IPS-18a (cell line): ENCODE measurements at regions not wholly inside any gene's neighbourhood (a gene's known extent, or its start where the extent isn't known, plus 50 kb on each side); places are given as distances from the start of the nearest gene placed in this dataset.

Source experiments
- H3K27ac ChIP-seq: one replicate; pipeline ENCODE4 v1.5.1; 2013; ENCODE audit warnings: low read length
- H3K27me3 ChIP-seq: one replicate; pipeline ENCODE4 v1.6.1; 2013; ENCODE audit warnings: mild to moderate bottlenecking, low read length; ENCODE audit not compliant: control insufficient read depth, insufficient read depth
- H3K36me3 ChIP-seq: one replicate; pipeline ENCODE4 v1.6.1; 2013; ENCODE audit warnings: low read depth, low read length; ENCODE audit not compliant: control insufficient read depth
- H3K4me1 ChIP-seq: one replicate; pipeline ENCODE4 v1.6.1; 2013; ENCODE audit warnings: low read depth, low read length; ENCODE audit not compliant: control insufficient read depth
- H3K4me3 ChIP-seq: one replicate; pipeline ENCODE4 v1.5.1; 2013; ENCODE audit warnings: low read length
- H3K9ac ChIP-seq: one replicate; pipeline ENCODE4 v1.6.1; 2013; ENCODE audit warnings: mild to moderate bottlenecking, low read length, moderate library complexity
- H3K9me3 ChIP-seq: one replicate; pipeline ENCODE4 v1.6.1; 2013; ENCODE audit warnings: low read depth, low read length; ENCODE audit not compliant: control insufficient read depth

GRCh38 chr18:30039201-30039600, 1003.3 kb downstream of the DSC3 start:
- no peaks in the 10 kb centered on the region for H3K4me1 ChIP-seq

DNA sequence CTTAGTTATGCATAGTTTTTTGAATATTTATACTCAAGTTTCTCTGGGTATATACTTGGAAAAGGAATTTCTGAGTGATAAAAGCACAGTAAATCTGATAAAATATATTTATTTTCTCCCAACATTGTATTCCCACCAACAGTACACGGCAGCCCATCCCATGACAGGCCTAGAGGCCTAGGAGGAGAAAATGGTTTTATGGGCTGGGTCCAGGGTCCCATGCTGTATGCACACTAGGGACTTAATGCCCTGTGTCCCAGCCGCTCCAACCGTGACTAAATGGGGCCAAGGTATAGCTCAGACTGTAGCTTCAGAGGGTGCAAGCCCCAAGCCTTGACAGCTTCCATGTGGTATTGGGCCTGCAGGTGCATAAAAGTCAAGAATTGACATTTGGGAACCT, 1007.7 kb downstream of the DSC3 start:
- H3K9me3 ChIP-seq = peaks cover 12% of the 10 kb centered on the region
- no peaks in the 10 kb centered on the region for H3K4me1 ChIP-seq
- no peak overlapping the region for H3K4me3 ChIP-seq
- no peaks in the 10 kb centered on the region for H3K27me3 ChIP-seq
- H3K9ac ChIP-seq = no peak overlapping the region
- no peak overlapping the region for H3K27ac ChIP-seq
- no peaks in the 10 kb centered on the region for H3K36me3 ChIP-seq

More at GRCh38 chr18:30039201-30039600, 1003.3 kb downstream of the DSC3 start:
- H3K9me3 ChIP-seq = peaks cover 12% of the 10 kb centered on the region
- no peak overlapping the region for H3K27ac ChIP-seq
- H3K4me3 ChIP-seq = no peak overlapping the region
- no peaks in the 10 kb centered on the region for H3K36me3 ChIP-seq
- H3K9ac ChIP-seq = no peak overlapping the region
- H3K27me3 ChIP-seq = no peaks in the 10 kb centered on the region

GRCh38 chr18:30016179-30016578, 1026.4 kb downstream of the DSC3 start:
- no peak overlapping the region for H3K4me3 ChIP-seq
- H3K9me3 ChIP-seq = no peaks in the 10 kb centered on the region
- peaks cover 3% of the 10 kb centered on the region for H3K4me1 ChIP-seq
- H3K9ac ChIP-seq = no peak overlapping the region
- no peak overlapping the region for H3K27ac ChIP-seq
- no peaks in the 10 kb centered on the region for H3K36me3 ChIP-seq
- no peaks in the 10 kb centered on the region for H3K27me3 ChIP-seq

DNA sequence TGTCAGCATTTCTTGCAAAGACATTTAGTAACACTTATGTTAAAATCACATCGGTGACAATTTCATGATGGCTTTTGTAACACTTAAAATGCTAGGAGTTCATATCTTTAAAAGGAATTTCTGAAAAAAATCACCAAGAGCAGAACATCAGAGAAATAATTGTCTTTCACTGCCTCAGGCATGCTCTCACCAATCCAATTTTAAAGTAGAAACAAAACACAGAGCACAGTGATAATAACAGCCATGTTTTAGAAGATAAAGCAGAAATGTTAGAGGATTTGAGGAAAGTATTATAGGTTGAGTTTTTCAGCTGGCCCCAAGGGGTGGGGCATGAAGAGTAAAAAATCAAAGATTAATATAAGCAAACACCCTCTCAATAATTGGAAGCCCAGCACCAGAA, 1037.6 kb downstream of the DSC3 start:
- no peaks in the 10 kb centered on the region for H3K36me3 ChIP-seq
- H3K9me3 ChIP-seq = no peaks in the 10 kb centered on the region
- H3K9ac ChIP-seq = no peak overlapping the region
- H3K27me3 ChIP-seq = no peaks in the 10 kb centered on the region
- H3K4me3 ChIP-seq = no peak overlapping the region
- H3K27ac ChIP-seq = no peak overlapping the region
- H3K4me1 ChIP-seq = no peaks in the 10 kb centered on the region

GRCh38 chr18:29982218-29982617, 1060.3 kb downstream of the DSC3 start:
- no peaks in the 10 kb centered on the region for H3K4me1 ChIP-seq
- H3K9me3 ChIP-seq = no peaks in the 10 kb centered on the region
- H3K27ac ChIP-seq = no peak overlapping the region
- no peaks in the 10 kb centered on the region for H3K36me3 ChIP-seq
- H3K27me3 ChIP-seq = no peaks in the 10 kb centered on the region
- H3K9ac ChIP-seq = no peak overlapping the region
- H3K4me3 ChIP-seq = no peak overlapping the region

DNA sequence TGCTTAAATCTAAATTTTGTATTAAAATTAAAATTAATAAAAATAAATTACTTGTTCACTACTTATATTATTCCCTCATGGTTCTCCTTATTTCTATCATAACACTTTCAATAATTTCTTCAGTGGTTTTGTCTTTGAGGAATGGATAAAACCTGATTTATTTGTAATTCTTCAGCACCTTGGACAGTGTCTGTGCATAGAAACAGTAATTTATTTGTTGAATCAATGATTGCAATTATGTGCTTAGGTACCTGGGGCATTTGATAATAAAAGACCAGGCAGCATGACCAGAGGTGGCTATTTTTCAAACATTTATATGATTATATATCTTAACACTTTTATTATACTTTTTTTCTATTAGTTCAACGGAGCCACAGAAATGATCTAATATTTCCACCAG, 1062.7 kb downstream of the DSC3 start:
- Histone ChIP-seq H3K4me3 (no peak overlapping the region), H3K36me3 (no peaks in the 10 kb centered on the region), H3K27me3 (no peaks in the 10 kb centered on the region), H3K9ac (no peak overlapping the region), H3K27ac (no peak overlapping the region), H3K4me1 (no peaks in the 10 kb centered on the region), H3K9me3 (no peaks in the 10 kb centered on the region)

GRCh38 chr18:29969876-29970275, 1072.7 kb downstream of the DSC3 start:
- H3K27me3 ChIP-seq = no peaks in the 10 kb centered on the region
- no peaks in the 10 kb centered on the region for H3K9me3 ChIP-seq
- H3K9ac ChIP-seq = no peak overlapping the region
- no peak overlapping the region for H3K4me3 ChIP-seq
- no peaks in the 10 kb centered on the region for H3K4me1 ChIP-seq
- no peak overlapping the region for H3K27ac ChIP-seq
- no peaks in the 10 kb centered on the region for H3K36me3 ChIP-seq

DNA sequence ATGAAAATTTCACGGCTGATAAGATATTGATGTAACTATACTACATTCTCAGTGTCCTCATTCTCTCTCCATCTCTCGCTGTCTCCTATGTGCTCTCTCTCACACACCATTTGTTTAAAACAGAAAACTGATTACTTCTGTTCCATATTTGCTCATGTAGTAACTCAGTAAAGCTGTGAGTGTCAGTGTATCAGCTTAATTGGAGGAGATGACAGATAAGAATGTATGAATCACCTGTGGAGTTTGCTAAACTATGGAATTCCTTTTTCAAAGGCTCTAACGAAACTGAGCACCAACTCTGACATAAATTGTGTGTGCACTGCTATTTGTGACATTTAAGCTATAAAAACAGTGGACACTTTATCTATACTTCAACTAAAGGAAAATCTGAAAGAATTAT, 1080.0 kb downstream of the DSC3 start:
- H3K4me3 ChIP-seq = no peak overlapping the region
- no peaks in the 10 kb centered on the region for H3K4me1 ChIP-seq
- no peak overlapping the region for H3K27ac ChIP-seq
- H3K9me3 ChIP-seq = no peaks in the 10 kb centered on the region
- no peaks in the 10 kb centered on the region for H3K27me3 ChIP-seq
- H3K36me3 ChIP-seq = no peaks in the 10 kb centered on the region
- H3K9ac ChIP-seq = no peak overlapping the region

DNA sequence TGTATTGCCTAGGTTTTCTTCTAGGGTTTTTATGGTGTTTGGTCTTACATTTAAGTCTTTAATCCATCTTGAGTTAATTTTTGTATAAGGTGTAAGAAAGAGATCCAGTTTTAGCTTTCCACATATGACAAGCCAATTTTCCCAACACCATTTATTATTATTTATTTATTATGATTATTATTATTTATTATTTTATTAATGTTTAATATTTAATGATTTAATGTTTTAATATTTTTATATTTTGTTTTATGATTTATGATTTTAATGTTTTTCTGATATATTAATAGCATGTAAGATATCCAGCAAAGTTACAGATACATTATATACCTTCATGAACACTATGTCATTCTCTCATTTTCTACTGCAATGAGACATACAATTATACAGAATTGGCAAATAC, 1082.0 kb downstream of the DSC3 start:
- Histone ChIP-seq H3K4me3 (no peak overlapping the region), H3K27me3 (no peaks in the 10 kb centered on the region), H3K9me3 (no peaks in the 10 kb centered on the region), H3K9ac (no peak overlapping the region), H3K36me3 (no peaks in the 10 kb centered on the region), H3K4me1 (no peaks in the 10 kb centered on the region), H3K27ac (no peak overlapping the region)

- no peak overlapping the region for H3K27ac ChIP-seq
- H3K4me3 ChIP-seq = no peak overlapping the region
- H3K27me3 ChIP-seq = no peaks in the 10 kb centered on the region
- no peak overlapping the region for H3K9ac ChIP-seq
- H3K9me3 ChIP-seq = no peaks in the 10 kb centered on the region
- no peaks in the 10 kb centered on the region for H3K4me1 ChIP-seq
- H3K36me3 ChIP-seq = no peaks in the 10 kb centered on the region
Observed at GRCh38 chr18:29930231-29930630, 1112.3 kb downstream of the DSC3 start.

DNA sequence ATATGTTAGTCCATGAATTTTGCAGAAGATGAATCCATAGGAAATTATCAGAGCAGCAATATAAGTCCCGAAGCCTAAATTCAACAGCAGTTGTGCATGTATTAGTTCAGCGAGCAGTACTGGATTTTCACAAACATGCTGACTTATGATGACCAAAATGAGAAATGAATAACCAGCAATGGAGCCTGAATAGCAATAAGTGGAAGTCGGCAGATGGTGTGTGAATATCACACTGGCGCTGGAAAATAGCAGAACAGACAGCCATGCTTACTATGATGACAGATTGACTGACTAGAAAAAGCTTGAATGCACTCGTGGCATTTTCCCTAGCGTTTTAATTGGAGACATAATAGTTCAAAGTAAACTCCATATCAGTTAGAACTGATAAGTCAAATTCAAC, 1114.5 kb downstream of the DSC3 start:
- Histone ChIP-seq H3K36me3 (no peaks in the 10 kb centered on the region), H3K9me3 (no peaks in the 10 kb centered on the region), H3K27ac (no peak overlapping the region), H3K9ac (no peak overlapping the region), H3K4me1 (no peaks in the 10 kb centered on the region), H3K27me3 (no peaks in the 10 kb centered on the region), H3K4me3 (no peak overlapping the region)

- no peak overlapping the region for H3K9ac ChIP-seq
- H3K27me3 ChIP-seq = no peaks in the 10 kb centered on the region
- no peak overlapping the region for H3K4me3 ChIP-seq
- H3K4me1 ChIP-seq = no peaks in the 10 kb centered on the region
- H3K27ac ChIP-seq = no peak overlapping the region
- H3K36me3 ChIP-seq = no peaks in the 10 kb centered on the region
- H3K9me3 ChIP-seq = no peaks in the 10 kb centered on the region
Observed at GRCh38 chr18:29925566-29925965, 1117.0 kb downstream of the DSC3 start.
